GM18498 (cell line): ENCODE measurements at regions not wholly inside any gene's neighbourhood (a gene's known extent, or its start where the extent isn't known, plus 50 kb on each side); places are given as distances from the start of the nearest gene placed in this dataset.

Source experiments
- ATAC-seq: cut with Tn5 transposase; IDR thresholded peaks from one replicate; pipeline ENCODE4 v1.9.1; 2021; ENCODE audit warnings: mild to moderate bottlenecking, moderate library complexity; ENCODE audit not compliant: unreplicated experiment

GRCh38 chr18:75638776-75639471, 211.4 kb upstream of the SMIM21 start:
- no peak for ATAC-seq

- no peak for ATAC-seq
Measured at GRCh38 chr18:75638223-75638775, 210.8 kb upstream of the SMIM21 start.

DNA sequence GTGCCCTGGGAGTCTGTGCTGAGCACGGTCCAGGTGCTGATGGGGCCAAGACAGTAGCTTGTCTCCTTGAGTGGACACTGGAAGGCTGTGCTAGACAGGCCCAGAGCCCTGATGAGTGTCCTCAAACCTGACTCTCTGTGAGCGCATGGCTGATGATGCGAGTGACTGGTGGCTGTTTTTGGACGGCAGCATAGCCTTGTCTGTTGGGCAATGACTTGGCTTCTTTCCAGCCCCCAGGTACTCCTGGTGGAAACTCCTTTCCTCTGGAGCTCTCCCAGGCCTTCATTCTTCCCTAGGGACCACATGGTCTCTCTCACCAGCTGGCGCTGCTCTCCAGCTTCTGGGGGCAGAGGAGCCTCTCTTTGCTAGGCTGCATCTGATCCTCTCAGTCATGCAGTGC, 207.6 kb upstream of the SMIM21 start:
- no peak for ATAC-seq

GRCh38 chr18:75625966-75626365, 198.5 kb upstream of the SMIM21 start:
- ATAC-seq = no peak

GRCh38 chr18:75624869-75625268, 197.4 kb upstream of the SMIM21 start:
- ATAC-seq = no peak

GRCh38 chr18:75621818-75622217, 194.3 kb upstream of the SMIM21 start:
- ATAC-seq = no peak

DNA sequence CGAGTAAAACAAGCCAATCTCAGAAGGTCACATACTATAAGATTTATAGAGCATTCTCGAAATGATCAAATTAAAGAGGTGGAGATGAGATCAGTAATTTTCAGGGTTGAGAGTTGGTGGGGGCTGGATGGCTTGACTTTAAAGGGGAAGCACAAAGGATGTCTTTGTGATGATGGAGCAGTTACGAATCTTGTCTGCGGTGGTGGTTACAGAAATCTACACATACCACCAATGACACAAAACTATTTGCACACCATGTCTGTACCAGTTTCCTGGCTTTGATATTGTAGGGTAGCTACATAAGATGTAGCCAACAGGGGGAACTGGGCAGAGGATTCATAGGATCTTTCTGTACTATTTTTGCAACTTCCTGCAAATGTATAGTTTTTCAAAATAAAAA, 190.6 kb upstream of the SMIM21 start:
- no peak for ATAC-seq

- ATAC-seq = no peak
Measured at GRCh38 chr18:75612456-75612855, 185.0 kb upstream of the SMIM21 start.

DNA sequence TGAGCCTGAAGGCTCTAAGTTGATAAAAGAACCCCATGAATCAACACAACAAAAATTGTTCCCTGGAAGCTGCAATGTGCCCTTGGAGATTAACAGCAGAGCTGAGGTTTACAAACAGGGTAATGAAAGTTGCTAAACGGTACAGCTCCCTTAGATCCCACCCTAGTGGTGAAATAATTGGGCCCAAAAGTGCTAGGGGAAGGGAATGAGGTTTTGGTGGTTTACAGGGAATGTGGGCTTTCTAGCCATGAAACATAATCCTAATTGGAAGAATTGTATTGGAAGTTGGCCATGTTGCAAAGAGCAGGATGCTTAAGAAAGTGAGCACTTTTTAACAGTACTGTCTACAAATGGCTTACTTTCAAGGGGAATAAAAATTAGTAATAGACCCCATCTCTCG, 180.2 kb upstream of the SMIM21 start:
- ATAC-seq = no peak

DNA sequence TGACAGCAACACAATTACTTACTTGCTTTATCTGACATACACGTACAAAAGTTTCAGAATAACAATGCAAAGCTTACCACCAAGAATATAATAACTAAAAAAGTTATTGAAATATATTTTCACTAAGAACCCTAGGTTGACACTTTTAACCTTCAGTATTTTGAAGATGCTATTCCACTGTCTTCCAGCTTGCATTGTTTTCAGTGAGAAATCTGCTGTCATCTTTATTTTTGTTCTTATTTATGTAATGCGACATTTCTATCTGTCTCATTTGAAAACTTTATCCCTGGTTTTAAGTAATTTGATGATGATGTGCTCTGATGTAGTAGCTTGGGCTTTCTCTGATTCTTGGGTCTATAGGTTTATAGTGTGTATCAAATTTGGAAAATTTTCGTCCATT, 165.0 kb upstream of the SMIM21 start:
- no peak for ATAC-seq

- ATAC-seq = no peak
Measured at GRCh38 chr18:75588412-75588811, 160.9 kb upstream of the SMIM21 start.

- no peak for ATAC-seq
Measured at GRCh38 chr18:75587131-75587530, 159.6 kb upstream of the SMIM21 start.

GRCh38 chr18:75586130-75586889, 158.8 kb upstream of the SMIM21 start:
- no peak for ATAC-seq

- no peak for ATAC-seq
Measured at GRCh38 chr18:75582940-75583339, 155.4 kb upstream of the SMIM21 start.

DNA sequence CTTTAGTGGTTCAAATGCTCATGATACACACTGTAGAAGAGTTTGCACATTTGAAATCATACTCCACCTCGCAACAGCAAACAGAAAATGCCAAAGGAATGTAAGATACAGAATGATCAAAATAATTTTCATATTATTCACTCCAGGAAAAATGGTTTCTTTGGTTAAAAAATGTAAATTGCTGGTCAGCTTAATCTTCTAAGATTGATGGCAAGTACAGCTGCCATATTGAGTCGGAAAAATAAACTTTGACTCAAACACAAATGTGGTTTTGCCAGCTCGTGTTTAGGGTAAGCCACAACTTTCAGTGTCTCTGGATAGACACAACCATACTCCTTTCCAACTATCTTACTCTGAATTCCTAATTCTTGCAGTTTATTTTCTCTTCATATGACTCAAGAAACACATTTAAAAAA, 154.9 kb upstream of the SMIM21 start:
- no peak for ATAC-seq

DNA sequence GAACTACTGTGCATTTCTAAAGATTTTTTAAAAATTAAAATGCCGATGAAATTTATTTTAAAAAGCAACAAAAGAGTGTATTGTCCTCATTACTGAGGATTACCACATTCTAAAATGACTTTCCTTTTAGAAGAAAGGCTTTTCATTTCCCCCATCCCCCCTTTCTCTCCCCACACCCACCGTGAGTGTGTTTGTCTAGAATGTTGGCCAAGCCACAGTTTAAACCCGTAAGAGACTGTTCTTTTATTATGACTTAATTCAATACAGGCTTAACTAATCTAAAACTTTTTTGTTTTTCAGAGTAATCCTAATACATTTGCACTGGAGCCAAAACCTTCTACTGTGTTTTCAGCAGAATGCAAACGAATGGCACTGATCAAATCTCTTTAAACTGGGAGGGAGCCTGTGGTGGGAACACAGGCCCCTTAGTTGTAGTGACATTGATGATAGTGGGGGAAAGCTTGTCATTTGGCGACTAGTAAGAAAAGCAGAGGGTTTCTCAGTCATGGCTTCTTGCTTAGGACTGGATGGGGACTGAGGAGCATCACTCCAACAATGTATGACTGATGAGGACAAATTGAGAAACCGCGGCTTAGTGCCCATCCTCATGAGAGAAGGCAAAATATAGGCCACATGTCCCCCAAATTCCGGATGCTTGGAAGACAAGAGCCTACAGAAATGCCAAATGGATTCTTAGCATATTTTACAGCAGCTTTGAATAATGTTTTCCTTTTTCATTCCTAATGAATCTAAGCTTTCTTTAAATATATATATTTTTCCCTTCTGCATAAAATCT, 154.0 kb upstream of the SMIM21 start:
- no peak for ATAC-seq

DNA sequence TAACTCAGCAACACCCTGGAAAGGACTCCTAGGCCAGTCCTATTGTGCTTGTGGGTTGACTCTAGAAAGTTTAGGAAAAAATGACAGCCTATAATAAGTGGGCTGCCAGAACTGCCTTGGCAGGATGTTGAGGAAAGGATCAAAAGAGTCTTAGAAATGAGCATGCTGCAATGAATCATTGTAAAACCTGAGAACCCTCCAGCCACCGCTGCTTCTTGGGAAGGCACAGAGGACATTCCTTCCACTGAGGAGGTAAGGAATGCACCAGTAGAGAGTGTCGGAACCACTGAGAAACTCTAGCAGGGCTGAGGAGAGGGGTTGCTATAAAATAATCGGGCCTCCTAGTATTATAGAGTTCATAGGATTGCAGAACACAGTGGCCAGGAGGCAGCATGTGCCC, 146.7 kb upstream of the SMIM21 start:
- no peak for ATAC-seq

GRCh38 chr18:75563150-75563549, 135.6 kb upstream of the SMIM21 start:
- ATAC-seq = no peak

DNA sequence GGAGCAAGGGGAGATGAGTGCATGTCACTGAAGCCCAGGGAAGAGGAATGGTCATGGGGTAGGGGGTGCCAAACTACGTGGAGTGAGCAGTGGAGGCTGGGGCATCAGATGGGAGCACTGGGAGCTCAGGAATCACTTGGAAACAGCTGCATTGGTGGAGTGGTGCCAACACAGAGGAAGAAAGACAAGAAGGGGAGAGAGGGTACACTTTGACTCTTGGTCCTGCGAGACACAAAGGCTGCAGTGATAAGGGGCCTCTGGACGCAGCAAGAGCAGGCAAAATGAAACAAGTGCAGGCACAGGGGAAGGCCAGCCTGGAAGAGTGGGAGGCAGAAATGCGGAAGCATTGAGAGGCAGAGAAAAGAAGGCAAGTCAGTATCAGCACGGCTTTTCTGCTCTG, 134.7 kb upstream of the SMIM21 start:
- ATAC-seq = no peak

- ATAC-seq = no peak
Measured at GRCh38 chr18:75558790-75559189, 131.3 kb upstream of the SMIM21 start.

GRCh38 chr18:75556841-75557240, 129.3 kb upstream of the SMIM21 start:
- no peak for ATAC-seq
